Muscle layer of colon (tissue), 2 donors: ENCODE measurements at regions not wholly inside any gene's neighbourhood (a gene's known extent, or its start where the extent isn't known, plus 50 kb on each side); places are given as distances from the start of the nearest gene placed in this dataset.

Source experiments
- H3K27ac ChIP-seq: one replicate; pipeline ENCODE4 v1.7.0; 2013; ENCODE audit warnings: low read depth, mild to moderate bottlenecking, low read length, moderate library complexity
- H3K27me3 ChIP-seq, 2 donors: one replicate each; pipeline ENCODE4 v1.7.0; 2013; ENCODE audit warnings: low read length in 2 of 2, mild to moderate bottlenecking in 2 of 2; ENCODE audit not compliant: insufficient read depth in 2 of 2, control insufficient read depth in 1 of 2
- H3K36me3 ChIP-seq: one replicate; pipeline ENCODE4 v1.7.0; 2013; ENCODE audit warnings: mild to moderate bottlenecking, low read length; ENCODE audit not compliant: insufficient read depth
- H3K4me1 ChIP-seq: one replicate; pipeline ENCODE4 v1.7.0; 2013; ENCODE audit warnings: mild to moderate bottlenecking, low read length; ENCODE audit not compliant: insufficient read depth
- H3K4me3 ChIP-seq, 2 donors: one replicate each; pipeline ENCODE4 v1.7.0; 2013; ENCODE audit warnings: low read length in 2 of 2, low read depth in 1 of 2, mild to moderate bottlenecking in 1 of 2, moderate library complexity in 1 of 2
- H3K9ac ChIP-seq: one replicate; pipeline ENCODE4 v1.7.0; 2013; ENCODE audit warnings: low read length
- H3K9me3 ChIP-seq: one replicate; pipeline ENCODE4 v1.7.0; 2013; ENCODE audit warnings: mild to moderate bottlenecking, low read length
- donor health status: abdominal sarcoma.
- donor health status: Adenocarcinoma of cecum.

DNA sequence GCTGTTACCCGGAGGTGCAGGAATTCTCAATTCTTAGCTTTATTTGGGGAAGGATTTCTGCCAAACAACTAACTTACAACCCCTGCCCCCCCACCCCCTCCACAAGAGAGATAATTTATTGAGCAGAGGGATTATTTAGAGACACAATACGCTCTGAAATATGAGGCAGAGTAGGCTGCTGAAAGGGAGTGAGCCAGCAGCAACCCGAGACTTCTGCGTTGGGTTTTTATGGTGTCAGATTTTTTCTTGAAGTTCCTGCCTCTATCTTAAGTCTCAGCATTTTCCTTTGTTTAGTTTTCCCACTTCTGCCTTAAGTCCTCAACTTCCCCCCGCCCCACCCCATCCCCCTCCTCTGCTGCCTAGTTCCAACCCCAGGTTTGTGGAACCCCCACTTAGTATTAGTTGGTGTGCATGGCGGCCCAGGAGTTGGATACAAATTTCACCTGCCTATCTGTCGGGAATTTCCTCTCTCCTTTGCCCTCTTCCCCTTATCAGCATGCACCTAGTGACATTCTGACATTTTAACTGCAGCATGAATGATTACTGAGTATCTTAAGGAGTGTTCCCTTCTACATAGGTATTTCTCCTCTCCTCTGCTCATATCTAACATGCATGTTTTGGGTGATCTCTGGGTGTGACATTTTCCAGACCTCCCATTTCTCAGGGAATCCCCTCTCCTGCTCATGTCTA lies 1635.9 kb upstream of the LRRTM1 start:
- Histone ChIP-seq H3K4me3 (no peak overlapping the region), H3K27ac (no peak overlapping the region), H3K9ac (no peak overlapping the region), H3K36me3 (no peaks in the 10 kb centered on the region), H3K4me1 (no peaks in the 10 kb centered on the region), H3K9me3 (no peaks in the 10 kb centered on the region), H3K27me3 (no peaks in the 10 kb centered on the region)

DNA sequence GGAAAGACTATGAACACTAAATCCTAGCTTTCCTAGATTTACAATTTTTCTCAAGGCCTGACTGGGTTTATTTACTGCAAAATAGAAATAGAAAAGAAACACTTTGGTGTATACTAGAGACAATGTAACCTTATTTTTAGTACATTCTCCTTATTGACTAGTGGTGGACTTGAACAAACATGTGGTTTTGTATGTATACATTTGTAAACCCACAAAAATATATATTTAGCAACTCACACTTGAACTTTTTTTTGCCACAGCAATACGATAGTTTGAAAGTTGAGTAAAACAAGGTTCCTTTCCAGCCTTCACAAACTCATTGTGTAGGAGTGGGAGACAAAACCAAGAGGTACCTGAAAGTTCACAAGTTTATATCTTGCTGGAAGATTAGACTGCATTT lies 1633.4 kb upstream of the LRRTM1 start:
- no peaks in the 10 kb centered on the region for H3K9me3 ChIP-seq
- no peaks in the 10 kb centered on the region for H3K36me3 ChIP-seq
- no peak overlapping the region for H3K4me3 ChIP-seq
- H3K9ac ChIP-seq, result no peak overlapping the region
- no peaks in the 10 kb centered on the region for H3K4me1 ChIP-seq
- H3K27me3 ChIP-seq, result no peaks in the 10 kb centered on the region
- no peak overlapping the region for H3K27ac ChIP-seq

DNA sequence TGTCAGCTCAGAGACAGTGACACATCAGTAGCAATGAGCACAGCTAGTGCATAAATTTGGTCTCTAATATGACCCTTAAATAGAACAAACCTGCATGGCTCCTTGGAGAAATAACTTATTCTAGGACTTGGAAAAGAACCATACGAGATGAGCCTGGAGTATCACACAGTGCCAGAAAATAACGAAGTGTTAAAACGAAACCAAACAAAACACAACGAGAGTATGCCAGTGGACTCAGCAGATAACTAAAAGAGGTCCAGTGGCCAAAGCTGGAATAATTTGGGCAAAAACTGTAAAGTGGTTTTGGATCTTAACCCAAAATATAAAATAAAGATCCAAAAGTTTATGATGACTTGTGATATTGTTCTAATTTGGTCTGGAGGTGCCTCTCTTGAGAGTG lies 1599.0 kb upstream of the LRRTM1 start:
- H3K4me1 ChIP-seq, result no peaks in the 10 kb centered on the region
- H3K4me3 ChIP-seq, result no peak overlapping the region
- H3K27me3 ChIP-seq, result no peaks in the 10 kb centered on the region
- H3K9me3 ChIP-seq, result no peaks in the 10 kb centered on the region
- no peak overlapping the region for H3K9ac ChIP-seq
- no peaks in the 10 kb centered on the region for H3K36me3 ChIP-seq
- H3K27ac ChIP-seq, result no peak overlapping the region

GRCh38 chr2:81901017-81901416 lies 1596.5 kb upstream of the LRRTM1 start:
- Histone ChIP-seq H3K9ac (no peak overlapping the region), H3K27me3 (no peaks in the 10 kb centered on the region), H3K4me1 (peaks cover 2% of the 10 kb centered on the region), H3K27ac (no peak overlapping the region), H3K9me3 (no peaks in the 10 kb centered on the region), H3K36me3 (no peaks in the 10 kb centered on the region), H3K4me3 (no peak overlapping the region)

DNA sequence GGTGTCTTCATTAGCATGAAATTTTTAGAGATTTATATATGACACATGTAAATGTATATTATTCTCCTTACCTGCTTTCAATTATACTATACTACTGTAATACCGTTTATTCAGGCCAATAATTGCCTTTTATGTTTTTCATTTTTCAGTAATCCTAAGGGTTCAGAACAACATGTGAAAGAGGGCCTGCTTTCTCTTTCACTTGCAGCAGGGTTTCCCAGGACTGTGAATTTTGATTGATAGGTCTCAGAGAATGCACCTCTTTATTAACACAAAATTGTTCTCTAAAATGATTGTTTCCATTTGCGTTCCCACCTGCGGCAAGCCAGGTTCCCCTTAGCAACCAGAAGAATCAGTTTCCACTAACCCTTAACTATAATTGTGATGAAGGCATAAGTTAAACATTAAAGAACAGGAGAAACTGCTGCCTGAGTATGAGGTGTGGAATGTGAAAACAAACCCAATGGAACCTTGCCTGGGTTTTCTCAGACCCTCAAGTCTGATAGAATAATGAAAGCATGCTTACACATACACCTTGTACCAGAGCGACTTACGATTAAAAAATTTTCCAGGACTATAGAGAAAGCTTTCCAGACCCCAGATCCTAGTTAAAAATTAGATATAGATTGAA lies 1591.2 kb upstream of the LRRTM1 start:
- peak overlapping the region; percentile 5 to 35 for H3K4me3 ChIP-seq
- H3K27me3 ChIP-seq, result no peaks in the 10 kb centered on the region
- H3K36me3 ChIP-seq, result no peaks in the 10 kb centered on the region
- no peak overlapping the region for H3K9ac ChIP-seq
- no peaks in the 10 kb centered on the region for H3K9me3 ChIP-seq
- H3K4me1 ChIP-seq, result peaks cover 8% of the 10 kb centered on the region
- H3K27ac ChIP-seq, result no peak overlapping the region

- H3K4me1 ChIP-seq, result peaks cover 8% of the 10 kb centered on the region
- no peaks in the 10 kb centered on the region for H3K27me3 ChIP-seq
- no peak overlapping the region for H3K27ac ChIP-seq
- H3K9me3 ChIP-seq, result no peaks in the 10 kb centered on the region
- H3K9ac ChIP-seq, result no peak overlapping the region
- H3K36me3 ChIP-seq, result no peaks in the 10 kb centered on the region
- no peak overlapping the region for H3K4me3 ChIP-seq
These were observed 1590.0 kb upstream of the LRRTM1 start for GRCh38 chr2:81894451-81894990.

DNA sequence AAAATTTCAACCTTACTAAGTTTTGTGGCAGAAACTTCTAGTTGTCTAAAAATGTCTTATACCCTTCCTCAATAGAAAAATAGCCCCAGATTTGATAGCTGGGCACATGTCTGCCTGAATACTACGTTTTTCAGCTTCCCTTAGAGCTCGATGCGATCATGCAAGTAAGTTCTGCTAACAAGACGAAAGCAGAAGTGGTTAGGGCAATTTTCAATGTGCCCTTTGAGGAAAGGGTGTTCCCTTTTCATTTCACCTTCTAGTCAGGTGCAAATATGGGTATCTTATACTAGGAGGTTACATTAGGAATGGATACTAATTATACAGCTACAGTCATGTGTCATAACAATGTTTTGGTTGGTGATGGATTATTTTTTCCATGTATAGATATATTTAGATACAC lies 1572.1 kb upstream of the LRRTM1 start:
- Histone ChIP-seq H3K27ac (no peak overlapping the region), H3K9ac (no peak overlapping the region), H3K4me3 (no peak overlapping the region), H3K36me3 (no peaks in the 10 kb centered on the region), H3K27me3 (no peaks in the 10 kb centered on the region), H3K9me3 (no peaks in the 10 kb centered on the region), H3K4me1 (peaks cover 10% of the 10 kb centered on the region)

- no peak overlapping the region for H3K9ac ChIP-seq
- H3K9me3 ChIP-seq, result no peaks in the 10 kb centered on the region
- H3K36me3 ChIP-seq, result no peaks in the 10 kb centered on the region
- no peaks in the 10 kb centered on the region for H3K27me3 ChIP-seq
- H3K27ac ChIP-seq, result no peak overlapping the region
- H3K4me1 ChIP-seq, result no peaks in the 10 kb centered on the region
- H3K4me3 ChIP-seq, result no peak overlapping the region
These were observed 1567.5 kb upstream of the LRRTM1 start for GRCh38 chr2:81872006-81872405.

DNA sequence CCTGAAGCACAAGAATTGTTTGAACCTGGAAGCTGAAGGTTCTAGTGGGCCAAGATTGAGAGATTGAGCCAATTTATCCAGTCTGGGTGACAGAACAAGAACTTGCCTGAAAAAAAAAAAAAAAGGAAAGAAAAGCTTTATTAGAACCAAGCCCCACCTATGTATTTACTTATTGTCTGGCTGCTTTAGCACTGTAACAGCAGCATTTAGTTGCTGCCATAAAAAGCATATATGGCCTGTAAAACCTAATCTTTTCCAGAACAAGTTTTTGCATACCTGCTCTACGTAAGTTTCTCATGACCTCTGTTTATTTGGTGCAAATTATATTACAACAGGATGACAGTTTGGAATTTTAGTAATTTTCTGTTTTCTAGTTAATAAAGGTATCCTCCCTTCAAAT lies 1565.6 kb upstream of the LRRTM1 start:
- Histone ChIP-seq H3K4me1 (no peaks in the 10 kb centered on the region), H3K9me3 (no peaks in the 10 kb centered on the region), H3K4me3 (no peak overlapping the region), H3K36me3 (no peaks in the 10 kb centered on the region), H3K27ac (no peak overlapping the region), H3K9ac (no peak overlapping the region), H3K27me3 (no peaks in the 10 kb centered on the region)

DNA sequence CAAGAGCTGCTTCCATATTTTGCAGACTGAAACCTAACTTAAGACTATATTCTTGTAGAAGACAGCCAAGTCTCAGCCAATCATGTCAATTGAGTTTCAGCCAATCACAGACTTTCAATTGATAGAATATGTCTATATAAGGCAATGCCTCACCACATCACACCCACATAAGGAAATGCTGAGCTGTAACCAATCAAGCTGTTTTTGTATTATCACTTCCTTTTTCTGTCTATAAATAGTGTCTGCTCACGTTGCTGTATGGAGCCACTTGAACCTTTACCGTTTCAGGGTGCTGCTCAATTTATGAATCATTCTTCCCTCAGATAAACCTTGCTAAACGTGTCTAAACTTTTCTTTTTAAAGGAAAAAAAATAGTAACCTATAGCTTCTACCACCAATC lies 1554.4 kb upstream of the LRRTM1 start:
- Histone ChIP-seq H3K9me3 (no peaks in the 10 kb centered on the region), H3K27me3 (no peaks in the 10 kb centered on the region), H3K4me1 (no peaks in the 10 kb centered on the region), H3K4me3 (no peak overlapping the region), H3K27ac (no peak overlapping the region), H3K9ac (no peak overlapping the region), H3K36me3 (no peaks in the 10 kb centered on the region)

DNA sequence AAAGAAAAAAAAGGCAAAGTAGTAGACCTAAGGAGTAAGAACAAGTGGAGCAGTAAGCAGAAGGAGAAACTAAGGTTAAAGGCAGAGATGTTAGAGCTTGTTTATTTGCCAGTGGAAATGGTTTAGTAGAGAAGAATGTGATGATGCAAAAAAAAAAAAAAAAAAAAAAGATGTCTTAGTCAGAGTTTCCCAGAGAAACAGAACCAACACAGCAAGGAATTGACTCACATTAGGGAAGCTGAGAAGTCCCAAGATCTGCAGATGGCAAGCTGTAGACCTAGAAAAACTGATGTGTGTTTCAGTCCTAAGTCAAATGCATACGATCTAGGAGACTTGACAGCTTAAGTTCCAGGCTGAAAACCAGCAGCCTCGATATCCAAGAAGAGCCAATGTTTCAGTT lies 1548.8 kb upstream of the LRRTM1 start:
- Histone ChIP-seq H3K36me3 (no peaks in the 10 kb centered on the region), H3K4me3 (no peak overlapping the region), H3K27ac (no peak overlapping the region), H3K4me1 (no peaks in the 10 kb centered on the region), H3K9me3 (no peaks in the 10 kb centered on the region), H3K27me3 (no peaks in the 10 kb centered on the region), H3K9ac (no peak overlapping the region)

DNA sequence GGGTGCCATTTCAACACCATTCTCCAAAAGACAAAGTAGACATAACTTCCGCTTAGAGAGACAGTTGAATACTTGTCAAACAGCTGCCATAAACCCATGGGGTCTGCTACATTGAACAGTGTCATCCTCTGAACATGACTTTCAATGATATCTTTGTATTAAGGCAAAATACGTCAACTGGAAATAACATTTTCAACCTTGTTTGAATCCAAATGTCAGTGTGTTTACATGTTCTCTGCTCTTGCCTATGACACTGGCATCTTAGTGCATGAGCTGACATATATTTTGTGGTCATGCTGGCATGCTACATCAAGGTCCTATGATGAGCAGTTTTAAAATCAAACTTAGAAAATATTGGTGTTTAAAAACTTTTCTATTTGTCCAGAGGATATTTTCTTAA lies 1548.1 kb upstream of the LRRTM1 start:
- Histone ChIP-seq H3K27me3 (no peaks in the 10 kb centered on the region), H3K36me3 (no peaks in the 10 kb centered on the region), H3K9me3 (no peaks in the 10 kb centered on the region), H3K4me1 (no peaks in the 10 kb centered on the region), H3K27ac (no peak overlapping the region), H3K9ac (no peak overlapping the region), H3K4me3 (no peak overlapping the region)
